COLO668 (cell line): ENCODE measurements at regions not wholly inside any gene's neighbourhood (a gene's known extent, or its start where the extent isn't known, plus 50 kb on each side); places are given as distances from the start of the nearest gene placed in this dataset.
"Not testable (repeated sequence)": the region's sequence is repeated elsewhere in the genome, so short reads cannot be mapped to it uniquely, and the experiment has no call there.

Source experiments
- DNase-seq: peaks from one replicate; lab custom pipeline; 2025; ENCODE audit not compliant: unreplicated experiment; lab: John Stamatoyannopoulos, UW

DNA sequence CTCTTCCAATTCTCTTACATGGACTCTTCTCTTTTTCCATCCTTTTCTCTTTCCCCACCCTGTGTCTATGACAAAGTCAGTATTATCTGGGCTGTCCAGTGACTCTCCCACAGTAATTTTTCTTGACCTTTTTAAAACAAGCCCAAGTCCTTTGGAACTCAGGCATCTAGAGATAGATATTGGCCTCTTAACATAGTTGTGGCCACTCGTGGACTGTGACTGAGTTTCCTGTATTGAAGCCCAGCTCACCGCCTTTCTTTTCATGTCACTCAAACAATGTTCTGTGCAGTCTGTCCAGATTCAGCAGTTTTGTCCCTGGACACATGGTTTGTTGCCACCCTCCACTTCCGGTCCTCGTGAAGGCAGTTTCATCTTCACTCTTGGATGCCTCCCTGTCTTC lies 110.9 kb upstream of the CDC14C start:
- no peak for DNase-seq

DNA sequence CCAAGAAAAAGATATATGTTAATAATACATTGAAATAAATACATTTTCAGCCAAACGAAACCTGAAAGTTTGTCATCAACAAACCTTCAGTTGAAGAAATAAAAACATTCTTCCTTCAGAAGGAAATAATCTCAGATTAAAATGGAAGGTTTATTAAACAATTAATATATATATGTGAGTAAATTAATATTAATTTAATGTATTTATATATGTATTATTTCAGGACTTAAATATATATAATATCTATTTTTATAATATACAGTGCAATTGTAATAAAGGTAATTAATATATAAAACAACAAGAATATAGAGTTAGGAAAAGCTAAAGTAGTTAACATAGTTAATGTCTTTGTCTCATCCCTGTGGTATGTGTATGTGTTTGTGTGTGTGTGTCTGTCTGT lies 102.2 kb upstream of the CDC14C start:
- no peak for DNase-seq

DNA sequence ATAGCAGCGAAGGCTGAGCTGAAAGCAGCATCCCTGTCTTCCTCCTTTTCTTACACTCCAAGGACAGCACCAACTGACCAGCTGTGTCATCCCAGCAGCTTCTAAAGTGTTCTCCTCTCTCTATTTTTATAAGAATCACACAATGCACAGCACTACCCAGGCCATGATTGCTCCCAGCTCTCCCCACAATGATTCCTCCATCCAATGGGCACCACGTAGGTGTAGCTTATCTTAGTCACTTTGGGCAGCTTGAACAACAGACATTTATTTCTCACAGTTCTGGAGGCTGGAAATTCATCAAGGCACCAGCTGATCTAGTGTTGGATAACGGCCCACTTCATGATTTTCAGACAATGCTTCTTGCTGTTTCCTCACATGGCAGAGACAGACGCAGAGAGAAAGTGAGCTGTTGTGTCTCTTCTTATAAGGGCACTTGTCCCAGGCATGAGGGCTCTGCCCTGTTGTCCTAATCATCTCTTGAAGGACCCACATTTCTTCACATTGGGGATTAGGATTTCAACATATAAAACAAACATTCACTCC lies 92.0 kb upstream of the CDC14C start:
- DNase-seq: no peak

DNA sequence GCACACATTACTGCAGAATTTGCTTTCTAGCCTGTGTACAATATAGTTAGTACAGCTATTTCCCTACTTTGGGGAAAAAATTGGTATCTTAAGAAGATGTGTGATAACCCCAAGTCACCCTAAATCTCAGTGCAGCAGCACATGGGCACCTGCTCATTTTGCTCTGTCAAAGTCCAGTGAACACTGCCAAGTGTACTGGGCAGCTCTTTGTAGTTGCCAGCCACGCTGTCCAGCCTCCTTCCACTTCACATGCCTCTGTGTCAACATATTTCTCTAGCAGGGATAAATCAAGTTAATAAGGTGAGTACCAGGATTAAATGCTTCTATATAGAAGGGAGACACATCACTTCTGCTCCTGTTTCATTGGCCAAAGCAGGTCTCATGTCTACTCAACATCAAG lies 87.1 kb upstream of the CDC14C start:
- no peak for DNase-seq

DNA sequence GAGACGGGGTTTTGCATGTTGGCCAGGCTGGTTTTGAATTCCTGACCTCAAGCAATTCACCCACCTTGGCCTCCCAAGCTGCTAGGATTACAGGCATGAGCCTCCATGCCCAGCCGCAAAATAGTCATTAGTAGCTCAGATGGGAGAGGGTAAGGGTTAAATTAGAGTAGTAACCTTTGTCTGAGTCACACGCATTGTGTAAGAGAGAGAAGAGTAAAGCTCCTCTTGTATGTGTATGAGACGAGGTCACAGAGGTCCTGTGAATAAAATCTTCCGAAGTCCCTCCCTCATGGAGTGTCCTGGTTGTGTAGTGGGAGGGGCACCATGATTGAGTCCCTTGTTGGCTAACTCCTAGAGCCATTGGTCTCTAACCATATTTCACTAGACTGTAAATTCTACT lies 85.2 kb upstream of the CDC14C start:
- no peak for DNase-seq

DNA sequence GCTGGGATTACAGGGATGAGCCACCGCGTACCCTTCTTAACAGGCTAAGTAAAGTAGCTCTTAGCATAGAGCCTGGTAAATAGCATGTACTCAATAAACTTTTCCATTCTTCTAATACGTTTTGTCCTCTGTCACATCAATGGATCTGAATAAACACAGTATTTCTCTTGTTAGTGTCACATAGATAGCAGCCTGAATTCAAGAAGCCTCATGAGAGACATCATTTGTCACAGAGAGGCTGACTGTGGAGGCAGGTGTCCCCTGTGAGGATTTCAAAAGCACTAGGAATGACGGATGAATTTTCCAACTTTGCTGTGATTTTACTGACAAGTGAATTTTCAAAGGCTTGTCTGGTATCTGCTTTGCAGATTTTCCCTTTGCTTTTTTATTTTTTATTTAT lies 82.6 kb upstream of the CDC14C start:
- DNase-seq: no peak

DNA sequence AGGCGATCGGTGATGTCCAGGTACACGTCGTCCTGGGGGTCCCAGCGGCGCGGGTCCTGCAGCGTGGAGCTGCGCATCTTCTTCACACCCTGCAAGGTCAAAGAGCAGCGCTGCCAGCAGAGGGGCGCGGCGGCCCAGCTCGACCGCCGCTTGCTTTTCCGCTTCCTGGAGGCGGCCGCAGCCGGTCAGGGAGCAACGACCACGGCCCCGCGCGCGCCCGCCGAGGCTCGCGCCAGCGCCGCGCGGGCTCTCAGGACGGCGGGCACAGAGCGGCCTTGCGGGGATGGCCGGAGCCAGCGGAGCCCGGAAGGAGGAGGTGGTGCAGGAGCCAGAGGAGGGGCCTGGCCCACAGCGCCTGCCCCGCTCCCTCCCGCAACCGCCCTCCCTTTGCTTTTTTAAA lies 76.4 kb upstream of the CDC14C start:
- DNase-seq: no peak

DNA sequence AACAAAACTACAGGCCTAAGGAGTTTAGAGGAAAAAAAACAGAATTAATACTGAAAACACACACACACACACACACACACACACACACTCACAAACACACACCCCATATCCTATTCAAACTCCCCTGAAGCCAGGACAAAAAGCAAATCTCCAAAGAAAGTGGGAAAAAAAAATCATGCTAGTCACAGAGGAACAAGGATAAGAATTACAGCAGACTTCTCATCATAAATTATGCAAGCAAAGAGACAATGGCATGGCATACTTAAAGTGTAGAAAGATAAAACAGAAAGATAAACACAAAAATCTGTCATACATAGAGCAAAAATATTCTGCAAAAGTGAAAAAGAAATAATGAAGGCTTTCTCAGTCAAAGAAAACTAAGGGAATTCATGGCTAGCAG lies 63.9 kb upstream of the CDC14C start:
- not testable (repeated sequence) for DNase-seq

DNA sequence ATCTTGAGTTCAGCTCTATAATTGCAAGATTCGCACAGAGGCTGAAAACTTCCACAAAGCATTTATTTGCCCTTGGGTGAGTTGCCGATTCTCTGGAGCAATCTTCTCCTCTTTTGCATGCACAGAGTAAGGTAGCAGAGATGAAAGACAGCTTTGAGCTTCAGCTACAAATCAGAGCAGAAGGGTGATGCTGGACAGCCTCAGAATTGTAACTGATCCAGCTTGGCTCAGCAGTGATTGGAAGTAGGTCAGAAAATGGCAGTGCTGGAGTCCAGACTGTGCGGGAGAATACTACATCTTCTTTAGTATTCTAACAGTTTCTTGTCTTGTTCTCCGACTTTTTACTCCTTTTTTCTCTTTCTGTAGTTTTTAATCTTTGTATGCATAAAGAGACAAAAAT lies 55.4 kb upstream of the CDC14C start:
- no peak for DNase-seq

DNA sequence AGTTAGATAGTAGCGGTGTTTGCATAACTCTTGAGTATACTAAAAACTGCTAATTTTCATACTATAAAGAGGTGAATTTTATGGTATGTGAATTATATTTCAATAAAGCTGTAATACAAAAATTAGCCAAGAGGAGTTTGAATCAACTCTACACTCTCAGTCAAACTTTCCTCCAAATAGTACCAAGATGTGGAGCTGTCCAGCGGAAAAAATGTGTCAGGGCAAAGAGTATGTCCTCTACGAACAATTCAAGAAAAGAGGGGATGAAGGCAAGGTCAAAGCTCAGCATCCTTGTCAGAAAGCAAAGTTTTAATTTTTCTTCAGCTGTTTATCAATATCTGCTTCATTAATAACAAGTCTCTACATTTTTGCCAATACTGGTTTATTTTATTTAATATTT lies 51.8 kb upstream of the CDC14C start:
- DNase-seq: no peak
